ENCODE measurements at regions not wholly inside any gene's neighbourhood (a gene's known extent, or its start where the extent isn't known, plus 50 kb on each side); places are given as distances from the start of the nearest gene placed in this dataset.

DNA sequence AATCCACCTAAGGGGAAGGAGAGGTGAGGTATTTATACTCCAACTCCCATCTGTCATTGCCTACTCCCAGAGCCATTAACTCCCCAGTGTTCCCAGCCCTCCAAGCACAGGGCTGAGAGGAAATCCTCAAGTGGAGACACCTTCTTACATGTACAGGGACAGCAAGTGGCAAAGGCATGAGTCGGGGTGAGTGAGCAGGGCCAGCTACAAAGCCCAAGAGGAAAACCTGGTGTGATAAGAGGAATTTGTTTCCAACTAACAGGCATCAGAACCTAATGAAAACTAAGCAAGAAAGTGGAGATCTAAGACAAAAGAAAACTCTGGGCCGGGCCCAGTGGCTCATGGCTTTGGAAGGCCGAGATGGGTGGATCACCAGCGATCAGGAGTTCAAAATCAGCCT, 70.0 kb upstream of the SRSF6 start:
- TF ChIP-seq POLR2AphosphoS5 (IDR thresholded peaks at IDR 0.05; ENCODE audit: low read depth) (no peak), EZH2phosphoT487 (IDR thresholded peaks at IDR 0.05; ENCODE audit: unreplicated experiment) (no peak), CTCF (conservative IDR thresholded peaks at IDR 0.05; ENCODE audit: low read depth in 2 of 2) (no peak), EZH2 (IDR thresholded peaks at IDR 0.05; ENCODE audit: low read depth, unreplicated experiment) (no peak), CREB1 (CRISPR knock-in tag; IDR thresholded peaks at IDR 0.05; ENCODE audit: low read depth) (no peak), STAT1 (IDR thresholded peaks at IDR 0.05; ENCODE audit: unreplicated experiment) (no peak)
- TF ChIP-seq, protein P1, sequence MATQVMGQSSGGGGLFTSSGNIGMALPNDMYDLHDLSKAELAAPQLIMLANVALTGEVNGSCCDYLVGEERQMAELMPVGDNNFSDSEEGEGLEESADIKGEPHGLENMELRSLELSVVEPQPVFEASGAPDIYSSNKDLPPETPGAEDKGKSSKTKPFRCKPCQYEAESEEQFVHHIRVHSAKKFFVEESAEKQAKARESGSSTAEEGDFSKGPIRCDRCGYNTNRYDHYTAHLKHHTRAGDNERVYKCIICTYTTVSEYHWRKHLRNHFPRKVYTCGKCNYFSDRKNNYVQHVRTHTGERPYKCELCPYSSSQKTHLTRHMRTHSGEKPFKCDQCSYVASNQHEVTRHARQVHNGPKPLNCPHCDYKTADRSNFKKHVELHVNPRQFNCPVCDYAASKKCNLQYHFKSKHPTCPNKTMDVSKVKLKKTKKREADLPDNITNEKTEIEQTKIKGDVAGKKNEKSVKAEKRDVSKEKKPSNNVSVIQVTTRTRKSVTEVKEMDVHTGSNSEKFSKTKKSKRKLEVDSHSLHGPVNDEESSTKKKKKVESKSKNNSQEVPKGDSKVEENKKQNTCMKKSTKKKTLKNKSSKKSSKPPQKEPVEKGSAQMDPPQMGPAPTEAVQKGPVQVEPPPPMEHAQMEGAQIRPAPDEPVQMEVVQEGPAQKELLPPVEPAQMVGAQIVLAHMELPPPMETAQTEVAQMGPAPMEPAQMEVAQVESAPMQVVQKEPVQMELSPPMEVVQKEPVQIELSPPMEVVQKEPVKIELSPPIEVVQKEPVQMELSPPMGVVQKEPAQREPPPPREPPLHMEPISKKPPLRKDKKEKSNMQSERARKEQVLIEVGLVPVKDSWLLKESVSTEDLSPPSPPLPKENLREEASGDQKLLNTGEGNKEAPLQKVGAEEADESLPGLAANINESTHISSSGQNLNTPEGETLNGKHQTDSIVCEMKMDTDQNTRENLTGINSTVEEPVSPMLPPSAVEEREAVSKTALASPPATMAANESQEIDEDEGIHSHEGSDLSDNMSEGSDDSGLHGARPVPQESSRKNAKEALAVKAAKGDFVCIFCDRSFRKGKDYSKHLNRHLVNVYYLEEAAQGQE (IDR thresholded peaks at IDR 0.05; ENCODE audit: unreplicated experiment), result no peak

Data from GM23338 (cell line).